B cell (primary cell): ENCODE measurements at regions not wholly inside any gene's neighbourhood (a gene's known extent, or its start where the extent isn't known, plus 50 kb on each side); places are given as distances from the start of the nearest gene placed in this dataset.

Source experiments
- CTCF ChIP-seq: fragments of 200-600 bp; IDR thresholded peaks from one replicate; pipeline ENCODE4 v1.8.0; 2022; ENCODE audit warnings: antibody characterized with exemption, mild to moderate bottlenecking
- EZH2 ChIP-seq: IDR thresholded peaks from 2 replicates; pipeline ENCODE4 v1.6.1; 2012; ENCODE audit warnings: borderline replicate concordance, low read depth, mild to moderate bottlenecking, moderate library complexity, low read length; ENCODE audit not compliant: insufficient read depth, poor library complexity, severe bottlenecking

GRCh38 chr10:6763423-6763822 lies 183.3 kb upstream of the PRKCQ start:
- TF ChIP-seq CTCF (no peak), EZH2 (no peak)
